PC-9 (cell line): ENCODE measurements at regions not wholly inside any gene's neighbourhood (a gene's known extent, or its start where the extent isn't known, plus 50 kb on each side); places are given as distances from the start of the nearest gene placed in this dataset.
A peak's percentile ranks its signal among the peaks of the same experiment; 100 is the strongest.

Experiments
- BruUV-seq: library from RNA; stranded (reverse); fragments of 400-500 nt; replicated peaks from 2 replicates; lab custom pipeline; 2021; lab: Mats Ljungman, UMichigan
- CTCF ChIA-PET: fragments of 300-600 bp; sonication (Branson Sonifier 250); formaldehyde crosslinking; loops from one replicate; lab custom pipeline; 2022; ENCODE audit warnings: antibody characterized with exemption; lab: Charles Lee
- POLR2A ChIA-PET: fragments of 300-600 bp; sonication (Branson Sonifier 250); formaldehyde crosslinking; loops from one replicate; lab custom pipeline; 2022; ENCODE audit warnings: antibody characterized with exemption; ENCODE audit not compliant: unreplicated experiment; lab: Charles Lee
- DNase-seq, 2 experiments: peaks; one replicate each; pipeline versions ENCODE4 v3.0.0 to v3.0.0-alpha.2; 2015 to 2022; ENCODE audit warnings: mixed read lengths in 1 of 2
- H2AFZ ChIP-seq: fragments of 200-600 bp; sonication (generic); 2 replicates; pipeline ENCODE4 v1.8.1; 2017; ENCODE audit warnings: antibody characterized with exemption
- H3F3A ChIP-seq: fragments of 200-600 bp; sonication (generic); 2 replicates; pipeline ENCODE4 v1.8.1; 2017; ENCODE audit warnings: antibody characterized with exemption, mild to moderate bottlenecking, low read depth; ENCODE audit not compliant: insufficient read depth
- H3K27ac ChIP-seq: fragments of 200-600 bp; sonication (generic); 2 replicates; pipeline ENCODE4 v1.6.1; 2016; ENCODE audit warnings: mixed run types
- H3K27me3 ChIP-seq: fragments of 200-600 bp; sonication (generic); 2 replicates; pipeline ENCODE4 v1.6.1; 2016; ENCODE audit warnings: low read depth, mixed run types; ENCODE audit not compliant: insufficient read depth
- H3K36me3 ChIP-seq: fragments of 200-600 bp; sonication (generic); 2 replicates; pipeline ENCODE4 v1.6.1; 2016; ENCODE audit warnings: low read depth, mixed run types
- H3K4me1 ChIP-seq: fragments of 200-600 bp; sonication (generic); replicated peaks from 2 replicates; pipeline ENCODE4 v1.6.1; 2016; ENCODE audit warnings: mixed run types; ENCODE audit not compliant: insufficient read depth
- H3K4me2 ChIP-seq: fragments of 200-600 bp; sonication (generic); 2 replicates; pipeline ENCODE4 v1.6.1; 2017; ENCODE audit warnings: mixed run types
- H3K4me3 ChIP-seq: fragments of 200-600 bp; sonication (generic); 2 replicates; pipeline ENCODE4 v1.6.1; 2016; ENCODE audit warnings: mixed run types
- H3K79me2 ChIP-seq: fragments of 200-600 bp; sonication (generic); 2 replicates; pipeline ENCODE4 v1.6.1; 2017; ENCODE audit warnings: low read depth, mixed run types
- H3K9me2 ChIP-seq: fragments of 200-600 bp; sonication (generic); 2 replicates; pipeline ENCODE4 v1.8.1; 2017; ENCODE audit warnings: mild to moderate bottlenecking; ENCODE audit not compliant: insufficient read depth
- H3K9me3 ChIP-seq: fragments of 200-600 bp; sonication (generic); 2 replicates; pipeline ENCODE4 v1.8.1; 2016; ENCODE audit warnings: low read depth; ENCODE audit not compliant: insufficient read depth
- H4K20me1 ChIP-seq: fragments of 200-600 bp; sonication (generic); 2 replicates; pipeline ENCODE4 v1.8.1; 2017; ENCODE audit not compliant: insufficient read depth
- CTCF ChIP-seq: fragments of 200-600 bp; sonication (generic); conservative IDR thresholded peaks from 2 replicates; pipeline ENCODE4 v1.6.1; 2017; ENCODE audit warnings: mixed run types, antibody characterized with exemption, mild to moderate bottlenecking, moderate library complexity
- EZH2 ChIP-seq: fragments of 200-600 bp; sonication (generic); IDR thresholded peaks from 2 replicates; pipeline ENCODE4 v1.8.0; 2017; ENCODE audit warnings: antibody characterized with exemption, low read depth
- intact Hi-C: fragments of 100-400 bp; cut with micrococcal nuclease; formaldehyde crosslinking; loops from one replicate; pipeline ENCODE4 v1.10.0; 2022; ENCODE audit not compliant: unreplicated experiment

- no peaks in the 10 kb centered on the region for H3K9me2 ChIP-seq
- no peaks in the 10 kb centered on the region for H3K36me3 ChIP-seq
- no peak overlapping the region for H3K4me2 ChIP-seq
- H2AFZ ChIP-seq, result no peak overlapping the region
- DNase-seq, result no peak
- H3F3A ChIP-seq, result no peaks in the 10 kb centered on the region
- no TSS peak for BruUV-seq
- no peak overlapping the region for H3K4me3 ChIP-seq
- ChIA-PET CTCF (no interaction called here), POLR2A (no interaction called here)
- no peak overlapping the region for H3K27ac ChIP-seq
- no peaks in the 10 kb centered on the region for H3K4me1 ChIP-seq
- no peaks in the 10 kb centered on the region for H4K20me1 ChIP-seq
- TF ChIP-seq EZH2 (no peak), CTCF (no peak)
- intact Hi-C loops, result no loop called here
- no peaks in the 10 kb centered on the region for H3K79me2 ChIP-seq
- no peaks in the 10 kb centered on the region for H3K27me3 ChIP-seq
- H3K9me3 ChIP-seq, result no peaks in the 10 kb centered on the region
Observed at GRCh38 chr18:22064581-22064980, 104.8 kb upstream of the GATA6 start.

GRCh38 chr18:22065311-22065710, 104.1 kb upstream of the GATA6 start:
- BruUV-seq, result no TSS peak
- no peaks in the 10 kb centered on the region for H4K20me1 ChIP-seq
- H3K4me3 ChIP-seq, result no peak overlapping the region
- TF ChIP-seq EZH2 (no peak), CTCF (no peak)
- H3K27ac ChIP-seq, result no peak overlapping the region
- intact Hi-C loops, result no loop called here
- DNase-seq, result no peak
- H3K4me1 ChIP-seq, result no peaks in the 10 kb centered on the region
- no peaks in the 10 kb centered on the region for H3F3A ChIP-seq
- no peaks in the 10 kb centered on the region for H3K79me2 ChIP-seq
- H2AFZ ChIP-seq, result no peak overlapping the region
- POLR2A ChIA-PET, result no interaction called here
- no peak overlapping the region for H3K4me2 ChIP-seq
- no peaks in the 10 kb centered on the region for H3K9me3 ChIP-seq
- CTCF ChIA-PET, result no interaction called here
- H3K27me3 ChIP-seq, result no peaks in the 10 kb centered on the region
- H3K36me3 ChIP-seq, result no peaks in the 10 kb centered on the region
- H3K9me2 ChIP-seq, result no peaks in the 10 kb centered on the region

GRCh38 chr18:22066083-22066485, 103.3 kb upstream of the GATA6 start:
- no peaks in the 10 kb centered on the region for H3K9me3 ChIP-seq
- no peak overlapping the region for H3K4me3 ChIP-seq
- ChIA-PET POLR2A (no interaction called here), CTCF (no interaction called here)
- no peaks in the 10 kb centered on the region for H4K20me1 ChIP-seq
- intact Hi-C loops, result no loop called here
- H3F3A ChIP-seq, result no peaks in the 10 kb centered on the region
- BruUV-seq, result no TSS peak
- no peak overlapping the region for H3K27ac ChIP-seq
- no peak overlapping the region for H2AFZ ChIP-seq
- no peaks in the 10 kb centered on the region for H3K4me1 ChIP-seq
- H3K36me3 ChIP-seq, result no peaks in the 10 kb centered on the region
- DNase-seq, result peak in 1 of 2 experiments; percentile 59
- H3K79me2 ChIP-seq, result no peaks in the 10 kb centered on the region
- H3K27me3 ChIP-seq, result no peaks in the 10 kb centered on the region
- H3K4me2 ChIP-seq, result no peak overlapping the region
- TF ChIP-seq EZH2 (no peak), CTCF (no peak)
- no peaks in the 10 kb centered on the region for H3K9me2 ChIP-seq
